ENCODE measurements at regions not wholly inside any gene's neighbourhood (a gene's known extent, or its start where the extent isn't known, plus 50 kb on each side); places are given as distances from the start of the nearest gene placed in this dataset.

DNA sequence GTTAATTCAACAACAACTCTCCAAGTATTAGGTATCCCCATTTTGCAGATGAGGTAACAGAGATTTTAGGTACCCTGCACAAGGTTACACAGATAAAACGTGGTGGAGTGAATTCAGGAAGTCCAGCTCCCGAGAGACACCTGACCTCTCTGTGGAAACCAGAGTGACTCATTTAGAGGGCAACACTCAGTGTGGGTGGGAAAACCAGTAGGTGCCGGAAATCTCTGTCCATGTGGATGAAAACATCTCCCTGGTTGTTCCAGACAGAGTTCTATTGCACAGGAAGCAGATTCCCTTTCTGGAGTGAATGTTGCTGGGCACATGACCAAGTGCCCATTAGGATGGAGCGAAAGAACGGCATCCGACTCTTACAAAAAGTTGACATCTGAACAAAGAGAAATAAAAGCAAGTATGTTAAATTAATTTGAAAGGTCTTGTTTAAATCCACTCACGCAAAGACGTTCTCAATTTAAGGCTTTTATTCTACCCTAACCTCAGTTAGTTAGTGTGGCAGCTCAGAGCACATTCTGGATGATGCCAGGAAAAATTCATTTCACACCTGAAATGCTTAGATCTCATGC, 391.9 kb upstream of the WWC1 start:
- H3K9me3 ChIP-seq: no peaks in the 10 kb centered on the region
- ATAC-seq (no peak), FAIRE-seq (no peak), DNase-seq (no peak)
- no peaks in the 10 kb centered on the region for H3K36me3 ChIP-seq
- no peak overlapping the region for H3K27ac ChIP-seq
- H3K27me3 ChIP-seq: no peaks in the 10 kb centered on the region
- no peaks in the 10 kb centered on the region for H3K4me1 ChIP-seq
- TF ChIP-seq, protein P1, sequence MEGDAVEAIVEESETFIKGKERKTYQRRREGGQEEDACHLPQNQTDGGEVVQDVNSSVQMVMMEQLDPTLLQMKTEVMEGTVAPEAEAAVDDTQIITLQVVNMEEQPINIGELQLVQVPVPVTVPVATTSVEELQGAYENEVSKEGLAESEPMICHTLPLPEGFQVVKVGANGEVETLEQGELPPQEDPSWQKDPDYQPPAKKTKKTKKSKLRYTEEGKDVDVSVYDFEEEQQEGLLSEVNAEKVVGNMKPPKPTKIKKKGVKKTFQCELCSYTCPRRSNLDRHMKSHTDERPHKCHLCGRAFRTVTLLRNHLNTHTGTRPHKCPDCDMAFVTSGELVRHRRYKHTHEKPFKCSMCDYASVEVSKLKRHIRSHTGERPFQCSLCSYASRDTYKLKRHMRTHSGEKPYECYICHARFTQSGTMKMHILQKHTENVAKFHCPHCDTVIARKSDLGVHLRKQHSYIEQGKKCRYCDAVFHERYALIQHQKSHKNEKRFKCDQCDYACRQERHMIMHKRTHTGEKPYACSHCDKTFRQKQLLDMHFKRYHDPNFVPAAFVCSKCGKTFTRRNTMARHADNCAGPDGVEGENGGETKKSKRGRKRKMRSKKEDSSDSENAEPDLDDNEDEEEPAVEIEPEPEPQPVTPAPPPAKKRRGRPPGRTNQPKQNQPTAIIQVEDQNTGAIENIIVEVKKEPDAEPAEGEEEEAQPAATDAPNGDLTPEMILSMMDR (IDR thresholded peaks at IDR 0.05): no peak
- intact Hi-C loops (cut with DNase I): no loop called here
- 66 to 78% methylated on average over 8 of the region's 8 CpGs for WGBS, 2 donors
- no peak overlapping the region for H3K4me3 ChIP-seq

GRCh38 chr5:167900340-167900935, 391.0 kb upstream of the WWC1 start:
- WGBS, 2 donors: 32 to 38% methylated on average over 6 of the region's 6 CpGs
- no peak for FAIRE-seq

GRCh38 chr5:167902298-167902697, 389.1 kb upstream of the WWC1 start:
- Histone ChIP-seq H3K4me1 (no peaks in the 10 kb centered on the region), H3K27me3 (no peaks in the 10 kb centered on the region), H3K36me3 (no peaks in the 10 kb centered on the region), H3K4me3 (no peak overlapping the region), H3K9me3 (no peaks in the 10 kb centered on the region), H3K27ac (no peak overlapping the region)
- DNase-seq (no peak), ATAC-seq (no peak), FAIRE-seq (no peak)
- TF ChIP-seq, protein P1 (IDR thresholded peaks at IDR 0.05): no peak
- intact Hi-C loops (cut with DNase I): no loop called here
- 52 to 65% methylated on average over 9 of the region's 9 CpGs for WGBS, 2 donors

More at GRCh38 chr5:167900340-167900935, 391.0 kb upstream of the WWC1 start:
- H3K27me3 ChIP-seq: no peaks in the 10 kb centered on the region
- H3K4me3 ChIP-seq: no peak overlapping the region
- DNase-seq: no peak
- H3K9me3 ChIP-seq: no peaks in the 10 kb centered on the region
- TF ChIP-seq, protein P1 (IDR thresholded peaks at IDR 0.05): no peak
- intact Hi-C loops (cut with DNase I): no loop called here
- ATAC-seq: no peak
- H3K27ac ChIP-seq: no peak overlapping the region
- no peaks in the 10 kb centered on the region for H3K36me3 ChIP-seq
- no peaks in the 10 kb centered on the region for H3K4me1 ChIP-seq

DNA sequence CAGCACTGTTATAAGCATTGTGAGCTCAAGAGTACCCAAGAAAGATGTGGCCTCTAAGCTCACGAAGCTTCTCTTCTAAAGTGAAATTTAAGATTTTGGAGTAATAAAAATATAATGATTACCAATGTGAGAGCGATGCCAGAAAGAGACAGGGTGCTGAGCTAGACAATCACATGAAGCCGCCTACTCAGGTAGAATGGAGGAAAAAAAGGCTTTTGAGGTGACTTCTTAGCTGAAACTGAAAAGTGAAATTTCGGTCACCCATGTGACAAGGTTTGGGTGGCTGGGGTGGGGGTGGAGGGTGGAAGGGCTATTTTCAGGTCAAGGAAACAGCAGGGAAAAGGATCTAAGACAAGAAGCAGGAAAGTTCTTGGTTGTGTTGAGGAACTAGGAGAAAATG, 388.2 kb upstream of the WWC1 start:
- FAIRE-seq: no peak

GRCh38 chr5:167903659-167904058, 387.8 kb upstream of the WWC1 start:
- Histone ChIP-seq H3K4me3 (no peak overlapping the region), H3K27me3 (no peaks in the 10 kb centered on the region), H3K36me3 (no peaks in the 10 kb centered on the region), H3K27ac (no peak overlapping the region), H3K9me3 (no peaks in the 10 kb centered on the region), H3K4me1 (no peaks in the 10 kb centered on the region)
- no peak for DNase-seq
- intact Hi-C loops (cut with DNase I): no loop called here
- TF ChIP-seq, protein P1 (IDR thresholded peaks at IDR 0.05): no peak
- WGBS, 2 donors: 58 to 61% methylated on average over 2 of the region's 2 CpGs
- ATAC-seq: no peak
- no peak for FAIRE-seq

More for the DNA sequence above, 388.2 kb upstream of the WWC1 start:
- Histone ChIP-seq H3K4me3 (no peak overlapping the region), H3K27ac (no peak overlapping the region), H3K9me3 (no peaks in the 10 kb centered on the region), H3K4me1 (no peaks in the 10 kb centered on the region), H3K27me3 (no peaks in the 10 kb centered on the region), H3K36me3 (no peaks in the 10 kb centered on the region)
- no peak for DNase-seq
- no peak for ATAC-seq
- WGBS, 2 donors: 73 to 84% methylated on average over 4 of the region's 4 CpGs
- intact Hi-C loops (cut with DNase I): no loop called here
- TF ChIP-seq, protein P1 (IDR thresholded peaks at IDR 0.05): no peak

Measured in pancreas (tissue), 10 donors.